SKM-1 (cell line): ENCODE measurements at regions not wholly inside any gene's neighbourhood (a gene's known extent, or its start where the extent isn't known, plus 50 kb on each side); places are given as distances from the start of the nearest gene placed in this dataset.

ENCODE experiments used
- DNase-seq: peaks from one replicate; lab custom pipeline; 2025; ENCODE audit not compliant: unreplicated experiment; lab: John Stamatoyannopoulos, UW

GRCh38 chr17:71914042-71914441, 206.8 kb upstream of the SOX9 start:
- no peak for DNase-seq

DNA sequence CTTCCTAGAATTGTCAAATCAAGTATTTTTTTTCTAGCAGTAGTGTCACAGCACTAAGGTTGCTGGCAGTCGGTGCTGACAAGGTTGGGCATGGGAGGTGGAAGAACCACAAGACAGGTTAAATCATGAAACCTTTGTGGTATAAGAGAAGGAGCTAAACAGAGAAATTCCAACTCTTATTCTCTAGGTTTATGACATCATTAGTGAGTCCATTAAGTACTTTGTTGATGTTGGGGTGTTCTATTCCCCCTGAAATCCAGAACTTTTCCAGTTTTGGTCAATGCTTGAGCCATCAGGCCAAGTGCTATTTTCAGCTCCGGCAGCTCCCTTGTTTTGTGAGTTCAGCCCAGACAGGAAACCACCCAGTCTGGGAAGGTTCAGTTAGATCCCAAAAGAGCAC, 206.0 kb upstream of the SOX9 start:
- DNase-seq, result no peak

GRCh38 chr17:71917715-71918114, 203.1 kb upstream of the SOX9 start:
- no peak for DNase-seq

DNA sequence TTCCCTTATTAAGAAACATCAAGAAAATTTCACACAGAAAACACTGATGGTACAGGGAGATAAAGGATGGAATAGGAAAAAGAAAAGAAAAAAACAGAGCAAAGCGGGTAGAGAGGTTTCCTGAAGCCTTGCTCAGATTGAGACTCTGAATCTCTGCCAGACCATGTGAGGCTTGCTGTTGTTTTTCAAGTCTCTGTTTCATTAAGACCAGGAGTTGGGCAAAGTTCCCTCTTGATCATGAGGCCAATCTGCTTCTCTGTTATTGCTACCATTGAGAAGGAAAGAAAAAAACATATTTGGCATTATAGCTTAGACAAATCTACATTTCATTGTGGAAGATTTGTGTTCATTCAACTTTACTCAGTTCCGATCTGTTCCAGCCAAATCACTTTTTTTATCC, 201.6 kb upstream of the SOX9 start:
- DNase-seq, result no peak

- no peak for DNase-seq
Measured at GRCh38 chr17:71919896-71920295, 200.9 kb upstream of the SOX9 start.

- DNase-seq, result no peak
Measured at GRCh38 chr17:71921796-71922195, 199.0 kb upstream of the SOX9 start.

GRCh38 chr17:71922439-71922838, 198.4 kb upstream of the SOX9 start:
- DNase-seq, result no peak

- no peak for DNase-seq
Measured at GRCh38 chr17:71926746-71927398, 193.9 kb upstream of the SOX9 start.

GRCh38 chr17:71933306-71933705, 187.5 kb upstream of the SOX9 start:
- DNase-seq, result no peak

DNA sequence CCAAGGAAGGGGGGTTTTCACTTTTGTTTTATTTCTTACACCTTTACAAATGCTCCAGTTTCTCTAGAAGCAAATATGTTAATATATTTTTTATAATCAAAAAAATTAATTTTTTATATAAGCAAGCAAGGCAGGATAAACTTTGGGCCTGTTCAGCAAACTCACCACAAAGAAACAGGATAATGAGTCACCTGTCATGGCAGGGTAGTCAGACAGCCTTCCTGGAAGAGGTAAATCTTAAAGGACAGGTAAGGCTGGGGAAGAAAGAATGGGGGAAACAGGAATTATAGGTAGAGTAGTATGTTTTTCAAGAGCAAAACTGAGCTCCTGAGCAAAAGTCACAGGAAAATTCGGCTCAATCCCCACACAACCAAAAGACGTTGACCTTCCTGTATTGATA, 186.3 kb upstream of the SOX9 start:
- DNase-seq, result no peak

DNA sequence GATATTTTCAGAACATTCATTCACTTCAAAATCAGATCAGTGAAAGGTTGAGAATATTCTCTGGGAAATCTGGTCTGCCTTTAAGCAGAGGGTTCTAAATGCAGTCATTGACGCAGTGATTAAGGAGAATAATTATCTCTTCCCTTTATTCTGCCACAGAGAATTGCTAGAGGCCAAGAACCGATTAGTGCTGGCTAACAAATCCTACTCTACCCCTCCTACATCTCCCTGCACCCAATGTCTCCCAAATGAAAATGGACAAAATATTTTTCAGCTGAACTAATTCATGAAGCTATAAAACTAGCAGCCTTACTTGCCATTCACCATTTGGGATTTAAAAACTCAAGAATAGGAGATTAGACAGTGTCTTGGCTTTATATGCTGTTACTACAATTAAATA, 185.5 kb upstream of the SOX9 start:
- no peak for DNase-seq

GRCh38 chr17:71936977-71937376, 183.8 kb upstream of the SOX9 start:
- no peak for DNase-seq

GRCh38 chr17:71937914-71938313, 182.9 kb upstream of the SOX9 start:
- DNase-seq, result no peak

DNA sequence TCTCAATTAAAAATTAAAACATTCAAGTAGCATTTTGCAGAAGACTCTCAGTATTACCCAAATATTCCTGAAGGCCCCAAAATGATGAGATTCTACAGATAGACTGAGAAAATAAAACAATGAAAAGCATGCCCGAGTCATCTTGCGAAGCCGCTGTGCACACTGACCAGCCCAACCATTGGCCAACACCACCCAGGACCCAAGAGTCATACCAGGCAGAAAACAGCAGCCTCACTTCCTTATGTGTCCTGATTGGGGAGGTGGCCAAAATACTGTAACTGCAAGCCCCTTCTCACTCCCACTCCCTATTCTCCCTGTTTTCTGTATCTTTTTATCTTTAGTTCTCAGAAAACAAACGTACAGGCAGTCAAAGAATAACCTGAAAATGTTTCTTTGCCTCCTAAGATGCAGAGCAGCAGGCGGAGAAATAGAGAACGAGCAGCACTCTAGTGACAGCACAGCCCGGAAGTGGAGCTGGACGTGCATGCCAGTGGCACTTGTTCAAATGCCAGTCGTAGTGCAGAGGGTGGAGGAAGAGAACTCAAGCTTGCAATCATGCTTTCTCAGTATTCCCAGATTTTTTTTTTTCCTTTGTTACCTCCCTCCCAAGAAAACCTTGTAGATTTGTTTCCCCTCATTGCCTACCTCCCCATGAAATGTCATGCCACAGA, 182.3 kb upstream of the SOX9 start:
- no peak for DNase-seq

DNA sequence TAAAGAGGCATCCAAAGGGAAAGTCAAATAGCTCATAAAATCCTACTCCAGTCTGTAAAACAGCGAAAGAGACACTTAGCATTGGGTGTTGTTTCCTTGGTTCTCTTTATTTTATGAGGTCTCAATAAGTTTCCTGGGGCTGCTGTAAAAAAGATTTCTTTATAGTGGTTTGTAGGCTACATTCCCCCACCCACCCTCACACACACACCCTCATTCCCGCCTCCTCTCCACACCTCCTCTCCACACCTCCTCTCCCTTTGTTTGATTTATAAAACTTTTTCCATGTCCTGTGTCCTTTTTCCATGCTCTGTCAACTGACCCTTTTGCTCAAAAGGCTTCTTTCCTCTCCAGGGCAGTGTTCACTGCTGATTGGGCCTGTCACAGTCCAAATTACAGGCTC, 178.9 kb upstream of the SOX9 start:
- DNase-seq, result no peak

GRCh38 chr17:71942626-71943025, 178.2 kb upstream of the SOX9 start:
- peak; percentile 49 for DNase-seq

- DNase-seq, result no peak
Measured at GRCh38 chr17:71948703-71949422, 172.0 kb upstream of the SOX9 start.

DNA sequence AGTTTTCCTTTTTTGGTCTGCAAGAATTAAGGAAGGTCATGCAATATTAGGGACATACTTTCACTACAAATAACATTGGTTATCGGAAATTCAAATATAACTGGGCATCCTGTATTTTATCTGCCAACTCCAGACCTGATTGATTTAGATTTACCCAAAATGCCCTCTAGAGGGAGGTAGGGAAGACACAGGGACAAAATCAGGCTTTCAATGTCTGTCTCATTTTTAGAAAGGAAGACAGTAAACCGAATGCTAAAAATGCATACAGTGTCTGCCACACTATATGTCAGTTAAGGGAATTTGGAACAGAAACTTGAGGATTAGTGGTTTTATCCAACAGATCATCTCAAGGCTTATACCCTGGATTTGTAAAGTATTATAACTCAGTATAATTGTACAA, 161.7 kb upstream of the SOX9 start:
- DNase-seq, result no peak

GRCh38 chr17:71963351-71963750, 157.5 kb upstream of the SOX9 start:
- DNase-seq, result no peak

DNA sequence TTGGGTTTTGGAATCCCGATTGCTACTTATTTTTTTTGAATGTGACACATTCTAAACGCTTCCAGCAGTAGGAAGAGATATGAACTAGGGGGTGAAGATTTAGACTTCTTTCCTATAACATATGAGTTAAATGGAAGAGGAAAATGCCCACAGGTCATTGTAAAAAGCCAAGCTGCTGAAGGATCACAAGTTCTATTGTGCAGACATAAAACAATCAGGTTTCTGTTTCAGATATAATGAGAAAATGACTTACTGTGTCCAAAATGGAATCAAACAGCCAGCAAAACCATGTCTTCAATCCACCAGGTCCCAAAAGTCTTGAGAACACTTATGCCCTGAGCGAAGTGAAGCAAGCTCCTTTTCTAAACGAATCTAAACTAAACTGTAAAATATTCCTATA, 157.0 kb upstream of the SOX9 start:
- no peak for DNase-seq

GRCh38 chr17:71964559-71964958, 156.3 kb upstream of the SOX9 start:
- DNase-seq, result no peak

DNA sequence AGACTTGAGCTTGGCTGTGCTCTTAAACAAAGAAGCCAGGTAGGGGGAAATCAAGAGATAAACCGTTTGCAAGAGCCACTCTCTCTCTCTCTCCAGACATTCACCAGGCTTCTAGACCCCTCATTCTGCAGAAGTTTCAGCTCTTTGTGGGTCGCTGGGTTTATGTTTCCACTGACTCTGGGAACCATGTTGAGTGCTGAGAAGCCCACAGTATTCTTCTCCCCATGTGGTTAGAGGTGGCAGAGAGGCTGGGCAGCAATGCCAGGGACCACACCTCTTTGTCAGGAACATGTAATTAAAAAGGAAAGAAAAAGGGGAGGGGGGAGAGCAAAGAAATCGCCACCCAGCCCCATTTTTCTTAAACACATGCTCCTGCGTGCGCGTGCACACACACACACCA, 154.8 kb upstream of the SOX9 start:
- DNase-seq, result no peak
